Left ventricle myocardium inferior (tissue), 1 donor: ENCODE measurements at regions not wholly inside any gene's neighbourhood (a gene's known extent, or its start where the extent isn't known, plus 50 kb on each side); places are given as distances from the start of the nearest gene placed in this dataset.

Source experiments
- DNase-seq: peaks from one replicate; pipeline ENCODE4 v3.0.0-alpha.2; 2020
- H3K27ac ChIP-seq: fragments of 200-600 bp; replicated peaks from 2 replicates; pipeline ENCODE4 v1.8.0; 2021
- H3K27me3 ChIP-seq: fragments of 200-600 bp; 2 replicates; pipeline ENCODE4 v1.8.0; 2021; ENCODE audit warnings: low read depth
- H3K36me3 ChIP-seq: fragments of 200-600 bp; 2 replicates; pipeline ENCODE4 v1.8.0; 2021
- H3K4me1 ChIP-seq: fragments of 200-600 bp; 2 replicates; pipeline ENCODE4 v1.8.0; 2021
- H3K4me3 ChIP-seq: fragments of 200-600 bp; 2 replicates; pipeline ENCODE4 v1.8.0; 2021; ENCODE audit warnings: mild to moderate bottlenecking, moderate library complexity
- H3K9me3 ChIP-seq: fragments of 200-600 bp; replicated peaks from 2 replicates; pipeline ENCODE4 v1.8.0; 2021
- CTCF ChIP-seq: fragments of 200-600 bp; IDR thresholded peaks from 2 replicates; pipeline ENCODE4 v1.8.0; 2021; ENCODE audit warnings: antibody characterized with exemption, mild to moderate bottlenecking, borderline replicate concordance
- intact Hi-C: fragments of 100-400 bp; cut with micrococcal nuclease; formaldehyde crosslinking; loops from one replicate; pipeline ENCODE4 v1.11.0; 2022
- donor health status: DM: no; HTN: yes; CAD: no; lungs with severe emphysema.

- no peak for TF ChIP-seq CTCF
- intact Hi-C loops, result no loop called here
- no peaks in the 10 kb centered on the region for H3K27me3 ChIP-seq
- peaks cover 7% of the 10 kb centered on the region for H3K9me3 ChIP-seq
- no peak for DNase-seq
- H3K4me3 ChIP-seq, result no peak overlapping the region
- no peaks in the 10 kb centered on the region for H3K36me3 ChIP-seq
- H3K27ac ChIP-seq, result no peak overlapping the region
- H3K4me1 ChIP-seq, result no peaks in the 10 kb centered on the region
These were observed 108.8 kb downstream of the BACH1 start for GRCh38 chr21:29407571-29407970.

- Histone ChIP-seq H3K27me3 (no peaks in the 10 kb centered on the region), H3K36me3 (no peaks in the 10 kb centered on the region), H3K4me1 (no peaks in the 10 kb centered on the region), H3K9me3 (no peaks in the 10 kb centered on the region), H3K27ac (no peak overlapping the region), H3K4me3 (no peak overlapping the region)
- no peak for DNase-seq
- intact Hi-C loops, result no loop called here
- no peak for TF ChIP-seq CTCF
These were observed 115.0 kb downstream of the BACH1 start for GRCh38 chr21:29413683-29414082.

DNA sequence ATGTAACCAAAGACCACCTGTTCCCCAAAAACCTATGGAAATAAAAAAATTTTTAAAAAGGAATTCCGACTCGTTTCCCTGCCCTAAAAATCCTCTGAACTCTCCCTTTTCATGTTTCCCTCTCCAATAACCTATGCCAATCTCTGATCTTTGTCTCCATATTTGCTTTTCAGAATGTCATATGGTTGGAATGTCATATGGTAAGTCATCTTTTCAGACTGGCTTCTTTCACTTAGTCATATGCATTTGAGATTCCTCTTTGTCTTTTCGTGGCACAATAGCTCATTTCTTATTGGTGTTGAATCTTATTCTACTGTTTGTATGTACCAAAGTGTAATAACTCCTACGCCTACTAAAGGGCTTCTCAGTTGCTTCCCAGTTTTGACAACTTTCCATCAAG is 117.5 kb downstream of the BACH1 start:
- no peak for TF ChIP-seq CTCF
- intact Hi-C loops, result no loop called here
- no peaks in the 10 kb centered on the region for H3K36me3 ChIP-seq
- no peaks in the 10 kb centered on the region for H3K4me1 ChIP-seq
- no peaks in the 10 kb centered on the region for H3K27me3 ChIP-seq
- H3K4me3 ChIP-seq, result no peak overlapping the region
- no peaks in the 10 kb centered on the region for H3K9me3 ChIP-seq
- DNase-seq, result no peak
- H3K27ac ChIP-seq, result no peak overlapping the region

DNA sequence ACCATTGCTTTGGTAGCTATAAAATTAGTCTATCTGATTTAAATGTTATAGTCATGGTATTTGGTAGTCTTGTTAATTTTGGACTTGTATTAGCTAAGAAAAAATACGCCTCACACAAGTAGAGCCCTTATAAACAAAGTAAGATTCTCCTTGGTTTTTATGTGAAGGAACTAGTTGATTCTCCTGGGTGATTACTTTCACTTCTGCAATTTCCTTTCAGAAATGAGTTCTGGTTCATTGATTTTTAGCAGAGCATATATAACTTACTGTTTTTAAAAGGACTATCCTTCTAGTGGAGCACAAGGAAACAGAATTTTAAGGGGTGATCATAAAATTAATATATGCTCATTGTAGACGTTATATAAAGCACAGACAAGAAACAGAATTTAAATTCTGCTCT is 120.1 kb downstream of the BACH1 start:
- intact Hi-C loops, result no loop called here
- DNase-seq, result no peak
- H3K27ac ChIP-seq, result no peak overlapping the region
- H3K4me3 ChIP-seq, result no peak overlapping the region
- no peaks in the 10 kb centered on the region for H3K27me3 ChIP-seq
- no peaks in the 10 kb centered on the region for H3K9me3 ChIP-seq
- no peak for TF ChIP-seq CTCF
- H3K36me3 ChIP-seq, result no peaks in the 10 kb centered on the region
- no peaks in the 10 kb centered on the region for H3K4me1 ChIP-seq

DNA sequence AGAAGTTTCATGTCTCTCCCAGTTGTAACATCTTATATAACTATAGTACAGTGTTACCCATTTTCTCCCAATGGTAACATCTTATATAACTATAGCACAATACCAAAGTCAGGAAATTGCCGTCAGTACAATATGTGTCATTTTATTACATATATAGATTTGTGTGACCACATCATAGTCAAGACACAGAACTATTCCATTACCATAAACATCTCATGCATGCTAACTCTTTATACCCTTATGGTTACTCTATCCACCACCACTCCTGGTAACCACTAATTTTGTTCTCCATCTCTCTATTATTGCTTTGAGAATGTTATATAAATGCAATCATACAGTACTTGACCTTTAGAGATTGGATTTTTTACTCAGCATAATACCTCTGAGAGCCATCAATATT is 120.7 kb downstream of the BACH1 start:
- Histone ChIP-seq H3K27ac (no peak overlapping the region), H3K27me3 (no peaks in the 10 kb centered on the region), H3K4me3 (no peak overlapping the region), H3K4me1 (no peaks in the 10 kb centered on the region), H3K36me3 (no peaks in the 10 kb centered on the region), H3K9me3 (no peaks in the 10 kb centered on the region)
- no peak for DNase-seq
- intact Hi-C loops, result no loop called here
- TF ChIP-seq CTCF, result no peak
